ENCODE measurements at regions not wholly inside any gene's neighbourhood (a gene's known extent, or its start where the extent isn't known, plus 50 kb on each side); places are given as distances from the start of the nearest gene placed in this dataset.

DNA sequence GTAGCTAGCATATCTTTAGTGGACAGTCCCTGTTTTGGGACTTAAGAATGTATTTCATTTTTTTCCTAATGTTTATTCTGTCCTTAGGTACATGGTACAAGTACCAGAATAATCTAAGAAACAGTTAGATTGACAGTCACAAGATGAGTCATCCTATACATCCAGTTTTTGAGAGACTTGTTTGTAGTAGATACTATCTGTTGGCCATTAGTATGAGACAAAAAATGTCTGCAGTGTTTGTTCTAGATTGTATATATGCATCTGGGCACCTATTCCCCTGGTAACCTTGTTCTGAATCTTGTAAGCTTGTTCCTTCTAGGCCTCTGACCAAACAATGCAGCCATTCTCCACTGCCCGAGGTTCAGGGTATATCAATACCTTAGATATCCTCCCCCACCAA lies 1343.5 kb downstream of the SUCLG1 start:
- no peak for TF ChIP-seq POLR2A (IDR thresholded peaks at IDR 0.05; ENCODE audit: low read length)
- no peak for TF ChIP-seq GATA1 (IDR thresholded peaks at IDR 0.05; ENCODE audit: low read depth, low read length)
